GM23338 (cell line): ENCODE measurements at regions not wholly inside any gene's neighbourhood (a gene's known extent, or its start where the extent isn't known, plus 50 kb on each side); places are given as distances from the start of the nearest gene placed in this dataset.

Source experiments
- ATAC-seq: fragments of 200-7000 bp; cut with Tn5 transposase; 3 replicates; pipeline ENCODE4 v1.9.1; 2020
- DNase-seq: peaks from one replicate; pipeline ENCODE4 v3.0.0-alpha.2; 2015; ENCODE audit warnings: low spot score
- H2AFZ ChIP-seq: fragments of 200-600 bp; sonication (generic); 2 replicates; pipeline ENCODE4 v1.8.0; 2016; ENCODE audit warnings: antibody characterized with exemption, mild to moderate bottlenecking, moderate library complexity
- H3F3A ChIP-seq: fragments of 200-600 bp; sonication (generic); replicated peaks from 2 replicates; pipeline ENCODE4 v1.8.0; 2017; ENCODE audit warnings: antibody characterized with exemption, mixed run types, low read depth
- H3K27ac ChIP-seq: fragments of 200-600 bp; sonication (generic); 2 replicates; pipeline ENCODE4 v1.6.1; 2016; ENCODE audit warnings: low read depth
- H3K27me3 ChIP-seq: fragments of 200-600 bp; sonication (generic); 2 replicates; pipeline ENCODE4 v1.8.0; 2016; ENCODE audit warnings: mild to moderate bottlenecking, mixed run types, moderate library complexity; ENCODE audit not compliant: insufficient read depth
- H3K36me3 ChIP-seq: fragments of 200-600 bp; sonication (generic); 2 replicates; pipeline ENCODE4 v1.8.0; 2016; ENCODE audit warnings: mild to moderate bottlenecking; ENCODE audit not compliant: insufficient read depth
- H3K4me1 ChIP-seq: fragments of 200-600 bp; sonication (generic); 2 replicates; pipeline ENCODE4 v1.8.0; 2016; ENCODE audit warnings: mild to moderate bottlenecking, moderate library complexity; ENCODE audit not compliant: insufficient read depth
- H3K4me2 ChIP-seq: fragments of 200-600 bp; sonication (generic); 2 replicates; pipeline ENCODE4 v1.7.1; 2017; ENCODE audit warnings: mixed run types
- H3K4me3 ChIP-seq: fragments of 200-600 bp; sonication (generic); 2 replicates; pipeline ENCODE4 v1.6.1; 2016; ENCODE audit warnings: mixed run types
- H3K79me2 ChIP-seq: fragments of 200-600 bp; sonication (generic); replicated peaks from 2 replicates; pipeline ENCODE4 v1.8.0; 2017; ENCODE audit warnings: mild to moderate bottlenecking; ENCODE audit not compliant: insufficient read depth
- H3K9me2 ChIP-seq: fragments of 200-600 bp; sonication (generic); 2 replicates; pipeline ENCODE4 v1.8.0; 2017; ENCODE audit not compliant: insufficient read depth
- H4K20me1 ChIP-seq: fragments of 200-600 bp; sonication (generic); replicated peaks from 2 replicates; pipeline ENCODE4 v1.8.0; 2017; ENCODE audit warnings: mild to moderate bottlenecking; ENCODE audit not compliant: insufficient read depth
- H3K27ac Mint-ChIP-seq: 2 replicates; pipeline ENCODE4 v1.8.0; 2020; ENCODE audit warnings: inconsistent platforms, mild to moderate bottlenecking, moderate library complexity, mixed read lengths
- H3K27me3 Mint-ChIP-seq: 3 replicates; pipeline ENCODE4 v1.8.0; 2022; ENCODE audit warnings: low read depth, mild to moderate bottlenecking, moderate library complexity, mixed read lengths, inconsistent platforms; ENCODE audit not compliant: insufficient read depth, poor library complexity
- H3K36me3 Mint-ChIP-seq: 3 replicates; pipeline ENCODE4 v1.8.0; 2021; ENCODE audit warnings: low read depth, mild to moderate bottlenecking, inconsistent platforms, moderate library complexity, mixed read lengths
- H3K4me1 Mint-ChIP-seq: 3 replicates; pipeline ENCODE4 v1.8.0; 2020; ENCODE audit warnings: mild to moderate bottlenecking, inconsistent platforms, mixed read lengths
- H3K4me3 Mint-ChIP-seq: 3 replicates; pipeline ENCODE4 v1.8.0; 2021; ENCODE audit warnings: moderate library complexity, mild to moderate bottlenecking, inconsistent platforms, mixed read lengths
- H3K9me3 Mint-ChIP-seq: 3 replicates; pipeline ENCODE4 v1.8.0; 2020; ENCODE audit warnings: moderate library complexity, mild to moderate bottlenecking, inconsistent platforms, mixed read lengths
- CREB1 ChIP-seq: fragments of 250-450 bp; sonication (Bioruptor Pico); IDR thresholded peaks from 2 replicates; pipeline ENCODE4 v1.5.0; 2020; ENCODE audit warnings: low read depth, mild to moderate bottlenecking, moderate library complexity
- CTCF ChIP-seq, 2 experiments: fragments of 200-600 bp in 1 of 2; sonication (generic) in 1 of 2; conservative IDR thresholded peaks; 2 replicates each; pipeline versions ENCODE4 v1.5.1 to v1.6.1; 2016 to 2017; ENCODE audit warnings: antibody characterized with exemption in 2 of 2, low read depth in 2 of 2, mild to moderate bottlenecking in 2 of 2, moderate library complexity in 1 of 2
- ETS1 ChIP-seq: IDR thresholded peaks from 2 replicates; pipeline ENCODE4 v1.6.1; 2016; ENCODE audit warnings: antibody characterized with exemption
- EZH2 ChIP-seq: fragments of 200-600 bp; sonication (generic); IDR thresholded peaks from one replicate; pipeline ENCODE4 v1.8.0; 2017; ENCODE audit warnings: antibody characterized with exemption, mild to moderate bottlenecking, low read depth; ENCODE audit not compliant: unreplicated experiment
- EZH2phosphoT487 ChIP-seq: fragments of 200-600 bp; sonication (generic); IDR thresholded peaks from one replicate; pipeline ENCODE4 v1.8.1; 2018; ENCODE audit warnings: antibody characterized with exemption; ENCODE audit not compliant: unreplicated experiment
- JUNB ChIP-seq: IDR thresholded peaks from one replicate; pipeline ENCODE4 v1.6.1; 2016; ENCODE audit warnings: antibody characterized with exemption; ENCODE audit not compliant: unreplicated experiment
- NANOG ChIP-seq: IDR thresholded peaks from 2 replicates; pipeline ENCODE4 v1.6.1; 2016; ENCODE audit warnings: antibody characterized with exemption, borderline replicate concordance
- POLR2AphosphoS5 ChIP-seq: IDR thresholded peaks from 2 replicates; pipeline ENCODE4 v1.6.1; 2016; ENCODE audit warnings: antibody characterized with exemption, low read depth
- REST ChIP-seq: IDR thresholded peaks from one replicate; pipeline ENCODE4 v1.6.1; 2018; ENCODE audit warnings: antibody characterized with exemption; ENCODE audit not compliant: unreplicated experiment
- ZNF114 ChIP-seq: fragments of 250-450 bp; sonication (Bioruptor Pico); IDR thresholded peaks from 2 replicates; pipeline ENCODE4 v1.5.0; 2020; ENCODE audit warnings: mild to moderate bottlenecking, moderate library complexity
- ZNF331 ChIP-seq: fragments of 250-450 bp; sonication (Bioruptor Pico); IDR thresholded peaks from 2 replicates; pipeline ENCODE4 v1.5.0; 2020; ENCODE audit warnings: low read depth, mild to moderate bottlenecking, moderate library complexity
- ZNF462 ChIP-seq: fragments of 250-450 bp; sonication (Bioruptor Pico); IDR thresholded peaks from 2 replicates; pipeline ENCODE4 v1.5.0; 2020; ENCODE audit warnings: mild to moderate bottlenecking, moderate library complexity

- no peak overlapping the region for H3K4me3 Mint-ChIP-seq
- TF ChIP-seq ZNF331 (no peak), POLR2AphosphoS5 (no peak), REST (no peak), NANOG (no peak), ZNF114 (CRISPR knock-in tag) (no peak), EZH2 (no peak), ZNF462 (CRISPR knock-in tag) (no peak), ETS1 (no peak), EZH2phosphoT487 (no peak), CREB1 (CRISPR knock-in tag) (no peak), JUNB (no peak), CTCF (conservative IDR thresholded peaks at IDR 0.05; ENCODE audit: low read depth in 2 of 2) (no peak)
- H3K27me3 Mint-ChIP-seq, result peaks cover 15% of the 10 kb centered on the region
- Histone ChIP-seq H3K4me2 (no peak overlapping the region), H3K9me2 (no peaks in the 10 kb centered on the region), H4K20me1 (no peaks in the 10 kb centered on the region), H3K4me3 (no peak overlapping the region), H3K4me1 (peaks cover 14% of the 10 kb centered on the region; the same call in 1 of the 2 replicates), H3K79me2 (no peaks in the 10 kb centered on the region), H3K27ac (no peak overlapping the region), H3K27me3 (no peaks in the 10 kb centered on the region), H2AFZ (no peak overlapping the region), H3F3A (no peaks in the 10 kb centered on the region), H3K36me3 (no peaks in the 10 kb centered on the region)
- DNase-seq (no peak), ATAC-seq (no peak)
- no peak overlapping the region for H3K27ac Mint-ChIP-seq
- no peaks in the 10 kb centered on the region; the same call in 2 of the 3 replicates for H3K36me3 Mint-ChIP-seq
- H3K4me1 Mint-ChIP-seq, result peaks cover 22% of the 10 kb centered on the region
- H3K9me3 Mint-ChIP-seq, result no peaks in the 10 kb centered on the region
These were observed 197.0 kb downstream of the KLF13 start for GRCh38 chr15:31523655-31524049.
